ENCODE measurements at regions not wholly inside any gene's neighbourhood (a gene's known extent, or its start where the extent isn't known, plus 50 kb on each side); places are given as distances from the start of the nearest gene placed in this dataset.
"Not testable (repeated sequence)": the region's sequence is repeated elsewhere in the genome, so short reads cannot be mapped to it uniquely, and the experiment has no call there.

DNA sequence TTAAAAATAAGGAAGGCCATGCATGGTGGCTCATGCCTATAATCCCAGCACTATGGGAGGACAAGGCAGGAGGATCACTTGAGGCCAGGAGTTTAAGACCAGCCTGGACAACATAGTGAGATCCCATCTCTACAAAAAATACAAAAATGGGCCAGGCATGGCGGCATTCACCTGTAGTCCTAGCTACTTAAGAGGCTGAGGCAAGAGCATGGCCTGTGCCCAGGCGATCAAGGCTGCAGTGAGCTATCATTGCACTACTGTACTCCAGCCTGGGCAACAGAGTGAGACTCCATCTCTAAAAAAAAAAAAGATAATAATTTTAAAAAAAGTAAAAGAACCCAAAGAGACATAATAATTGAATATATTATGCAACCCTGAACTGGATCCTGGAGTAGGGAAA lies 83.6 kb upstream of the ZNF423 start:
- no peak for DNase-seq (ENCODE audit: extremely low read depth in 1 of 2, low read depth in 1 of 2)

DNA sequence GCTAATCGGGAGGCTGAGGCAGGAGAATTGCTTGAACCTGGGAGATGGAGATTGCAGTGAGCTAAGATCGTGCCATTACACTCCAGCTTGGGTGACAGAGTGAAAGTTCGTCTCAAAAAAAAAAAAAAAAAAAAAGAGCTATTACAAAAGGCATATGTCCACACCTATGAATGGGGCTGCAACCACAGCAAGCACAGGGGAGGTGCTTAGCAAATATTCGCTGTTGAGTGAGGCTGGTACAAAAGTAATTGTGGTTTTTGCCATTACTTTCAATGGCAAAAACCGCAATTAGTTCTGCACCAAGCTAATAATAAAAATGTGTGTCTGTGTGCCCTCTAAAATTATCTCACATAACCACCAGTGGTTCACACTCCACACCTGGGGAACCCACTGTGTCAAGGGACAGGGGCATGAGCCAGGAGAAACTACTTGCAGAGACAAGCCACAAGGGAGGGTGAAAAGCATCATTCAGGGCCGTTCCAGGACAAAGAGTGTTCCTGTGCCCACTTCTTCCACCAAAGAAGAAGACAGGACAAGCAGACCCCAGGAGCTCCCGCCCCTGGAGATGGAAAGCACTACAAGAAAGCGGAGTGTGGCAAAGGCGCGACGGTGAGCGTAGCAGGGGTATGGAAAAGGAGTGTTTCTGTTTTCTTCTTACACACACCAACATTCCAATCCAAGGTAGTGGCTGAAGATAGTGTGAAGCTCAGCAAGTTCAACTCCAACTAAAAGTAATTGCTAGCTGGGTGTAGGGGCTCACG lies 84.4 kb upstream of the CNEP1R1 start:
- no peak for DNase-seq (ENCODE audit: extremely low read depth in 1 of 2, low read depth in 1 of 2)

DNA sequence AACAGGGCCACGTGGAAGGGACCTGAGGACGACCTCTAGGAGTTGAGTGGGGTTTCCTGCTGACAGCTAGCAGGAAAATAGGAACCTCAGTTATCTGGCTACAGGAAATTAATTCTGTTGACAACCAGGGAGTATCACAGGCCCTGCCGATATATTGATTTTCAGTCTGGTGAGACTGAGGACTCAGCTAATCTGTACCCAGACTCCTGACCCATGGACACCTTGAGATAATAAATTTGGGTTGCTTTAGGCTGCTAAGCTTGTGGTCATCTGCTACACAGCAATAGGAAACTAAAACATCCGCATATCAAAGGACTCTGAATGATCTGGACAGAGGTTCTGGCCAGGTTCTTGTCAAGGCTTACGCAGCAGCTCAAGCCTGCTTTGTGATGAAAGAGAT lies 80.8 kb upstream of the CNEP1R1 start:
- no peak for DNase-seq (ENCODE audit: extremely low read depth in 1 of 2, low read depth in 1 of 2)

DNA sequence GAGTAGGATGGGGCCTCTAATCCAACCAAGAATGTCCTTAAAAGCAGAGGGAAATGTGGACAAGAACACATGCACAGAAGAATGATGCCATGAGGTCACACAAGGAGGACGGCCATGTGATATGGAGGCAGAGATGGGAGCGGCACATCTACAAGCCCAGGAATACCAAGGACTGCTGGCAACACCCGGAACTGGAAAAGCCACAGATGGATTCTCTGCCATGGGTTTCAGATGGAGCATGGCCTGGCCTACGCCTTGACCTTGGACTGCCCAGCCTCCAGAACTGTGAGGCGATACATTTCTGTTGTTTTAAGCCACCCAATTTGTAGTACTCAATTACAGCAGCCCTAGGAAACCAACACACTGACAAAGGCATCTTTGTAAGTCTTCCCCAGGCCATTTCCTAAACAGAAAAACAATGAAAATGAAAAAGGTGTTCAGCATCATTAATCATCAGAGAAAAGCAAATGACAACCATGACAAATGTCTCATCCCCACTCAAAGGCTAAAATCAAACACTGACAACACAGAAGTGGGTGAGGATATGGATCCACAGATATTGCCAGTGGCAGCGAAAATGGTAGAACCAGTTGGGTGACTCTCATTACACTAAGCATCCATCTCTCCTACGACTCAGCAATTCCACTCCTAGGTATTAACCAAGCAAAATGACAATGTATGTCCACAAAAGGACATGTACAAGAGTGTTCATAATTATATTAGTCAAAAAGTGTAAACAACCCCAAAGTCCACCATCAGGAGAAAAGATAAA lies 76.9 kb upstream of the CNEP1R1 start:
- no peak for DNase-seq (ENCODE audit: extremely low read depth in 1 of 2, low read depth in 1 of 2)

DNA sequence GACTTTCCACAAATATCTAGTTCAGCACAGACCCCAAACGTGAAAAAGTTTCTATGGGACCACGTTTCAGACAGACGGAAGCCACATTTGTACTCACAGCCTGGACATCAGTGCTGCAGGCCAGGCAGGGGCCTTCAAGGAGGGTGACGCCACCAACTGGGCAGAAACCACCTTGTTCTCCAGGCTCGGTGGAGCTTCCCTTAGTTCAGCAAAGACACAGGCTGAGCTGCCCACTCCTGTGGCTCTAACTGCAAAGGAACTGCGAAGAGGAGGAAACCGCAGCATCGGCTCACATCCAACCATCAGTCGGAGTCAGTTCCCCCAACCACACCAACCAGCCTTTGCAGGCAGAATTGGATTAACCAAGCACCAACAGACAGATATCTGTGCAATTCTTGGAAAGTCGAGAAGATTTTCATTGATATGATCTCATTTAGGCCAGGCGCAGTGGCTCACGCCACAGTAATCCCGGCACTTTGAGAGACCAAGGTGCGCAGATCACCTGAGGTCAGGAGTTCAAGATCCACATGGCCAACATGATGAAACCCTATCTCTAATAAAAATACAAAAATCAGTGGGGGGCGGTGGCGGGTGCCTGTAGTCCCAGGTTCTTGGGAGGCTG lies 73.3 kb upstream of the CNEP1R1 start:
- no peak for DNase-seq (ENCODE audit: extremely low read depth in 1 of 2, low read depth in 1 of 2)

DNA sequence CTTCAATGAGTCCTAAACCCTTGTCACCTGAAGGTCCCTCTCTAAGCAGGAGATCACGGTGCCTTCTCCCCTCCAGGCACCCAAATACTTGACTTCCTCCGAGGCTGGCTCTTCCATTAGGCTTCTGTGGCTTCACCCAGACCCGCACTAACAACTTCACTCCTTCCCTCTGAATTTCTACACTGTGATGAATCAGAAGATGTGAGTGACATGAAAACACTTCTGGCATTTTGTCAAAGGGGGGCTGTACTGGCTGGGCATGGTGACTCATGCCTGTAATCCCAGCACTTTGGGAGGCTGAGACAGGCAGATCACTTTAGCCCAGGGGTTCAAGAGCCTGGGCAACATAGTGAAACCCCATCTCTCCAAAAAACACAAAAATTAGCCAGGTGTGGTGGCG lies 72.6 kb upstream of the CNEP1R1 start:
- no peak for DNase-seq (ENCODE audit: extremely low read depth in 1 of 2, low read depth in 1 of 2)

DNA sequence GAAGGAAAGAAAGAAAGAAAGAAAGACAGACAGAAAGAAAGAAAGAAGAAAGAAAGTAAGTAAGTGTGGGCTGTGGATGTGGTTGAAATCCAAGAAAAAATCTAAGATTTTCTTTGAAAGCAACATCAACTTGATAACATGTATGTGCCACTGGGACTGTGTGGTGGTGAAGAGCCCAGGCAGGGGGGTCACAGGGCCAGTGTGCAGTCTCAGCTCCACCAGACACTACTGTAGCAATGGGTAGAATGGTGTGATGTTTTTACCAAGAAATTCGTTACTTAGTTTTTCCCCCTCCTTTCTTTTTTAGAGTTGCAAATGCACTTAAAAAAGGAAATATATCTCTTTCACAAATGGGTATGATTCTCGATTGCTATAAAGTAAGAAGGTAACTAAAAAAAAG lies 71.9 kb upstream of the CNEP1R1 start:
- no peak for DNase-seq (ENCODE audit: extremely low read depth in 1 of 2, low read depth in 1 of 2)

DNA sequence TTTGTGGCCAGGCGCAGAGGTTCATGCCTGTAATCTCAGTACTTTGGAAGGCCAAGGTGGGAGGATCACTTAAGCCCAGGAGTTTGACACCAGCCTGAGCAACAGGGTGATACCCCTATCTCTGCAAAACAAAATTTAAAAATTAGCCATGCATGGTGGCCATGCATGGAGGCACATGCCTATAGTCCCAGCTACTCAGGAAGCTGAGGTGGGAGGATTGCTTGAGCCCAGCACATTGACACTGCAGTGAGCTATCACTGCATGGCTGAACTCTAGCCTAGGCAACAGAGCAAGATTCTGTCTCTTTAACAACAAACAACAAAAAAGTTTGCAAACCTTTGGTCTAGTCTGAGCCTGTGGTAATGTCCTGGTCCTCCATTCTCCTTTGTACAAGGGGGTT lies 69.2 kb upstream of the CNEP1R1 start:
- no peak for DNase-seq (ENCODE audit: extremely low read depth in 1 of 2, low read depth in 1 of 2)

DNA sequence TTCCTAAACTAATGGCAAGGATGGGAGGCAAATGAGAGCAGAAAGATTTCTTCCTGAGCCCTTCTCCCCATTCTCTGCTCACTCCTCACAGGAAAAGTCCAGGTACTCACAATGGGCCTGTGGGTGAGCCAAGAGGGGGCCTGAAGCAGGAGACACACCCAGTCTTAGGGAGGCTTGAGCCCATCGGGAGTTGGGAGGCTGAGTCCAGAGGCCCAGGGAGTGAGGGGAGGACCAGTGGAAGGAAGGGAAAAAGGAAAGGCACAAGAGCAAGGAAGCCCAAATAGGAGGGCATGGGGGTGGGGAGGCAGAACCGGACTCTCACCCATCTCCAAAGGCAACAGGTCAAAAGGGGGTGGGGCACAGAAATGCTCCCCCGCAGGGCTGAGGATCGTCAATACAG lies 68.1 kb upstream of the CNEP1R1 start:
- no peak for DNase-seq (ENCODE audit: extremely low read depth in 1 of 2, low read depth in 1 of 2)

DNA sequence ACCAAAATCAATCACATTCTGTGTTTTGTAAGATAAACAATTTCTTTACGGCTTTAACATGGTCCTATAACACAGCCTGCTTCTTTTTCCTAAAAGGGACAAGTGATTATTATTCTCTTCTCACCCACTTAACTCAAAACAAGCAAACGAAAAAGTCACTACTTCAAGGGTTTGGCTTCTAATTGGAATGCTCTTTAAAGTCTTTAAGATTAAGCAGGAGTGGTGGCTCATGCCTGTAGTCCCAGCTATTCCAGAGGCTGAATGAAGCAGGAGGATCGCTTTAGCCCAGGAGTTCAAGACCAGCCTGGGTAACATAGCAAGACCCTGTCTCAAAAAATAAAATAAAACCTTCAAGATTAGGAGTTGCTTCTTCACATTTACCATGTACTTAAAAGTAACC lies 66.6 kb upstream of the CNEP1R1 start:
- DNase-seq (ENCODE audit: extremely low read depth in 1 of 2, low read depth in 1 of 2) = no peak

DNA sequence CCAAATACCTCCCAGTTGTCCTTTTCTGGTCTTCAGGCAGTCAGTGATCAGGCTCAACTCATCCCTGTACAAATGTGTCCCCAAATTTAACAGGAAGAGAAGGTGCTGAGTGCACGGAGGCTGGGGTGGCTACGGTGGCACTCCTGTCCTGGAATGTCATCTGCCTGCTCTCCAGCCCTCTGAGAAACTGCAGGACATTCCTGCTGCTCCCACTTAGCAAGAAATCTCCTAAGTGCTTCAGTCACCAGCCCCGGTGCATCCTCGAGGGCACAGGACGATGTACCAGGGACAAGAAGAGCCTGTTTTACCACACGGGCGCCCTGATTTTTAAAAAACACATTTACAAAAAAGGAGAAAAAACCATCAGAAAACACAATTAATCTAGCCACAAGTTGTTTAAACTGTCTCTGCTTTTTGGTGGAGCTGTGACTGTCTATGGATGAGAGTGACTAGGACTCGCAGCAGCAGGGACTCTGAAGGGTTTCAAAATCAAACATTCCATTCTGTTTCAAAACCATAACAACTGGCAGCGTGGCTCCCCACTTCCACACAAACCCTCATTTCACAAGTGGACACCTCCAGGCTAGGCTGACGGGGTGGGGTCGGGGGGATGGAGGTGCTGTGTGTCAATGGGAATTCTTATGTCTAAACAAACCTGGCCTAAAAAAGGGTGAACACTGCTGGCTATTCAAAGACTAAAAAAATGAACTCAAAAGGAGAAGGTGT lies 65.3 kb upstream of the CNEP1R1 start:
- DNase-seq (ENCODE audit: extremely low read depth in 1 of 2, low read depth in 1 of 2) = no peak

DNA sequence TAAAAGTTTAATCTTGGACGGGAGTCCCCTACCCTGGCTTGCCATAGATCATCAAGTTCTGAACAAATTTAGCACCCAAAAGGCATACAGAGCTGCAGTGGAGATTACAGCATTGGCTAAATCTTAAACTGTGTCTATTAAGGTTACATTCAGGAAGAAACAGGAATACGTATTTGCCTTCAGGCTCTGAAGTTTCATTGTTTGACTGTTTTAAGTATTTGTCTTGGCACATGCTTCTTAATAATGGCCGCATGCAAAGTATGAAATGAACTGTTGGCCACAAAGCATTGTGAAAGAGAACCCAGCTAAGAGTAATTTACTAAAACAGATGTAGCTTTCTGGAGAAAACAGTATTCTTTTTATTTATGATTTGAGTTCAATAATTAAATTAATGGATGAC lies 63.9 kb upstream of the CNEP1R1 start:
- DNase-seq (ENCODE audit: extremely low read depth in 1 of 2, low read depth in 1 of 2) = no peak

DNA sequence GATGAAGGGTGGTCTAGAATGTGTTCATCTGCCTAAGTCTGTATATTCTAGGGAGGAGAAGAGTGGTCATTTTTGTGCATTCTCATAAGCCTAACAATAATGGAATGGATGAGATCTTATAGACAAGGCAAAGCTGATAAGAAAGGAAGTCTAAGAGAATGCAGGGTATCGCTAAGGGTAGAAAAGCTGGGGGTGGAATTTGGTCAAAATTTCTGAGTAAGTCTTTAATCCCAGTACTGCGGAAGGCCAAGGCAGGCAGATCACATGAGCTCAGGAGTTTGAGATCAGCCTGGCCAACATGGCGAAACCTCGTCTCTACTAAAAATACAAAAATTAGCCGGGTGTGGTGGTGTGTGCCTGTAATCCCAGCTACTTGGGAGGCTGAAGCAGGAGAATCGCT lies 62.5 kb upstream of the CNEP1R1 start:
- DNase-seq (ENCODE audit: extremely low read depth in 1 of 2, low read depth in 1 of 2) = not testable (repeated sequence)

DNA sequence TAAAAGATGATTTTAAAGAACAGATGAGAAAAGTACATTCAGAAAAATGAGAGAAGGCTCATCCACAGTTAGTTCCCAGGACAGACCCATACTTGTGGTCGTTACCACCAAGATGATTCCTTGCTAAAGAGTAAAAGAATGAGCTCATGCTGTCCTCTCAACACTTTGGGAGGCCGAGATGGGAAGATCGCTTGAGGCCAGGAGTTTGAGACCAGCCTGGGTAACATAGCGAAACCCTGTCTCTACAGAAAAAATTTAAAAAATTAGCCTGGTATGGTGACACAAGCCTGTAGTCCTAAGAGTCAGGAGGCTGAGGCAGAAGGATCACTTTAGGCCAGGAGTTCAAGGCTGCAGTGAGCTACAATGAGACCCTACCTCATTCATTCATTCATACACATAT lies 60.7 kb upstream of the CNEP1R1 start:
- DNase-seq (ENCODE audit: extremely low read depth in 1 of 2, low read depth in 1 of 2) = no peak

DNA sequence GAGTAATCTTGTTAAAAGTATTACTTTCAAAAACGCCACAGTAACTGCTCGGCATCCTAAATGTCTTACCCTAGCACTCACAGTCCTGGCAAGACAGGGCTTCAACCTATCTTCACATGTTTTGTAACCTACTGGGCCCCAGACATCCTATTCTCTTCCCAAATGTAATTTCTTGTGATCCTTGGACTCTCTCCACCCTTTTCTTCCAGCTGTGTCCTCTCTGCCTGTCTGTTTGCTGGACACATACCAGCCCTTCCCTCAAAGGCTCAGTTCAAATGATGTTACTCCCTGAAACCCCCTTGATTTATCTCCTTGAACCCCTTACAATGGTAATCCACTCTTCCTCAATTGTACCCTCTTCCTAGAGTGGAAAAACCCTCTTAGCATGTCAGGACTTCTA lies 60.1 kb upstream of the CNEP1R1 start:
- DNase-seq (ENCODE audit: extremely low read depth in 1 of 2, low read depth in 1 of 2) = no peak

DNA sequence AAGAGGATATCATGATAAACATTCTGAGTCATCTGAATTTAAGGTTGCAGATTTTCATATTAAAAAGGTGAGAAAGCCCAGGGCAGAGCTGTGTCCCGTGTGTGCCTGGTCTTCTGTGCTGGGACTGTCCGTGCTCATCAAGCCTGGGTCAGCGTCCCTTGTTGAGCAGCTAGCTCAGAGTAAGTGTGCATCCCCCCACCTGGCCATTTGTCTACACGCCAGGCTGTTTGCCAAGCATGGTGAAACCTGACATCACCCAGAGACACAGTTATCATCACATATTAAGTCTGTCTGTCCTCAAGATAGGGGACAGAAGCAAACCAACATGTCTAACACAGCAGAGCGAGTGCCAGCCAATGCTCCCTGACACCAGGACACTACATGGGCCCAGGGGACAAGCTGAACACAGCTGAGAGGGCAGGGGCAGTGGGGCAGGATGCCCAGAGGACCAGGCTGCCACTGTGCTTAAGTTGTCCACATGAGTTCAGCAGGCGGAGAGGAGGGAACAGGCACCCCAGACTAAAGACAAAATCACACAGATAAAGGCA lies 57.9 kb upstream of the CNEP1R1 start:
- no peak for DNase-seq (ENCODE audit: extremely low read depth in 1 of 2, low read depth in 1 of 2)

DNA sequence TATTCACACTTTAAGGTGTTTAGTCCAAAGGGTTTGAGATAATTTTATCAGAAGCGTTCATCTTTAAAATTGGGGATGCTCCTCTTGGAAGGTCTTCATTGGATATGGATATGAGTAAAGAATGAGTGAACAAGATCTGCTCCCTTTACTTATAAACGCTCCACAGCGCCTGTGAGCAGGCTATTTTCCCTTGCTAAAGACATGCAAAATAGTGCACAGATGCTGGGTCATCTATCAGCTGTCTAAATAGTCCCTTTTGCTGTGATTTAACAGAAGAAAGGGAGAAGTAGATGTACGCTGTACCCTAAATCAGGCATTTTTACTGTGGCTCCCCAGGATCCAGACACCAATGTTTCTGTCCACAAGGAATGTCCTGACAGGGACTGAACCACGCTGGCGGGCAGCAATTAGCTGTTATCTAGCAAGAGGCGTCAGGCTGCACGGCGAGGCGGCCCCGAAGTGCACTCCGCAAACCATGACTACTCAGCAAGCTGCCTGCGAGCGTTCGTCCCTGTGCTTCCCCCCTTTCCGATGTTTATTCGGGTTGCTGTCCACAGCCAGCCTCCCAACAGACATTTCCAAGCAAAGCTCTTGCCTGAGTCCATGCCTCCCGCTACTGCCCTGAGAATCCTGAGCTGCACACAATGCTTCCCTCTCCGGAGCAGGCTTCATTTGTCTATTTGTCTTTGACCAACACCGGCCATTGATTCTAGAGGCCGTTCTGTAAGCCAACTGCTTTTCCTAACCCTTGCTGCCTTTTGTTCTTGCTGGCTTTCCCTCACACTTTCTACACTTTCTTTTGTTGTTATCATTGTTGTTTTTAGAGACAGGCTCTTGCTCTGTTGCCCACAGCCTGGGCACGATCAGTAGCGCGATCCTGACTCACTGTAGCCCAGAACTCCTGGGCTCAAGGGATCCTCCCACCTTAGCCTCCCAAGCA lies 55.7 kb upstream of the CNEP1R1 start:
- no peak for DNase-seq (ENCODE audit: extremely low read depth in 1 of 2, low read depth in 1 of 2)

DNA sequence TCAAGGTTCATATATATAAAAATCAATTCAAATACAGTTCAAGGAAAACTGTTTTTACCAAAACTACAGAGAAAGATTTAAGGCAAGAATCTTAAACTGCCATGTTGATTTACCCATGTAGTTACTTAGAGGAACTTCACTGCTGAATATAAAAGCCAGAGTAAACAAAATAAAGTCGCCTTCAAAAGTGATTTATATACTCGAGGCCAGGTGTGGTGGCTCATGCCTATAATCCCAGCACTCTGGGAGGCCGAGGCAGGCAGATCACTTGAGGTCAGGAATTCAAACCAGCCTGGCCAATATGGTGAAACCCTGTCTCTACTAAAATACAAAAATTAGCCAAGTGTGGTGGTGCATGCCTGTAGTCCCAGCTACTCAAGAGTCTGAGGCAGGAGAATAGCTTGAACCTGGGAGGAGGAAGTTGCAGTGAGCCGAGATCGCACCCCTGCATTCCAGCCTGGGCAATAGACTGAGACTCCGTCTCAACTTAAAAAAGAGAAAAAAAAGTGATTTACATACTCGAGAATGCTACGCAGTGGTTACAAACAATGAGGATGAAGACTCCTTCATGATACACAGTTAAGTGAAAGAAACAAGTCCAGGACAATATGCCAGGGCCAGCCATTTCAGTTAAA lies 54.1 kb upstream of the CNEP1R1 start:
- no peak for DNase-seq (ENCODE audit: extremely low read depth in 1 of 2, low read depth in 1 of 2)

DNA sequence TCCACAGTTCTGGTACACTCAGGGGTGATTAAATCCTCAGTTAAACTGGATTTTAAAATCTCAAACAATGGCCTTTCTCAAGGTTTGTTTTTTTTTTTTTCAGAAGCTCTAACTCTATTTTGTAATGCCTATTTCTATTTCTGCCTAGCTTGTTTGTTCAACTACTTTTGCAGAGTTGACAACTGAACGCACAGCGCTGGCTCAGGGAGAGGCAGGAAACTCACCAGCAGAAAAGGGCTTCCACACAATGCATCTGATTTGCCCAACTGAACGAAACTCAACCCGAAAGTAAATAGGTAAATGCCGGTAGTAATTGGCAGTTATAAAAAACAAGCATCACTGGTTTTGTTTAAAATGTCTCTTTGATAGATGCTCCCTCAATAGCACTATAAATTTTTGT lies 52.7 kb upstream of the CNEP1R1 start:
- DNase-seq (ENCODE audit: extremely low read depth in 1 of 2, low read depth in 1 of 2) = no peak

DNA sequence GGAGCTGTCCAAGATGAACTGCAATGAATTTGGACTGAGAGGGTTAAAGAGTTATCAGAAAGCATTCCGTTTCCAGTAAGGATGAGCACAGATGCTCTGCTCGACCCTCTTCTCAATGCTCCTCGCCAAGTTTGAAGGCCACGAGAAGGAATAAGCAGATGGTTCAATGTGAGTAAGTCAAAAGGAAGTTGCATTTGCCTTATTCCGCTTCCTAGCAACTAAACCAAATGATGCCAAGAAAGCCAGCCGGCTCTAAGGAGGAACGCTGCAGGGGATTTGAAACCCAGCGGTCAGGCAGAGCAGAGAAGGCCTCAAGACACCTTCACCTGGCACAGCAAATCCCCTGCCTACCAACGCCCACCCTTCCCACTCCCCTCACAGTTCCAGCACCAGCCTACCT lies 52.1 kb upstream of the CNEP1R1 start:
- no peak for DNase-seq (ENCODE audit: extremely low read depth in 1 of 2, low read depth in 1 of 2)
